ENCODE measurements at regions not wholly inside any gene's neighbourhood (a gene's known extent, or its start where the extent isn't known, plus 50 kb on each side); places are given as distances from the start of the nearest gene placed in this dataset.

- TF ChIP-seq EZH2phosphoT487 (conservative IDR thresholded peaks at IDR 0.05; ENCODE audit: low read length) (no peak), CTCF (IDR thresholded peaks at IDR 0.05; ENCODE audit: insufficient read depth, low read length, poor library complexity, severe bottlenecking) (no peak)
- Histone ChIP-seq H3K9me3 (ENCODE audit: insufficient read depth, low read length) (no peaks in the 10 kb centered on the region), H2AFZ (ENCODE audit: low read depth, low read length, severe bottlenecking) (no peak overlapping the region), H3K9ac (ENCODE audit: low read length) (no peak overlapping the region), H3K27me3 (ENCODE audit: low read length) (no peaks in the 10 kb centered on the region), H3K79me2 (ENCODE audit: insufficient read depth, low read length) (no peaks in the 10 kb centered on the region), H3K4me2 (ENCODE audit: low read depth, low read length, poor library complexity, severe bottlenecking) (no peak overlapping the region), H4K20me1 (ENCODE audit: low read depth, low read length) (no peaks in the 10 kb centered on the region), H3F3A (ENCODE audit: insufficient read depth) (no peaks in the 10 kb centered on the region), H3K27ac (ENCODE audit: low read depth, low read length) (no peak overlapping the region), H3K9me2 (replicated peaks; ENCODE audit: insufficient read depth, low read length) (no peaks in the 10 kb centered on the region), H3K36me3 (ENCODE audit: low read length) (no peaks in the 10 kb centered on the region), H3K4me3 (ENCODE audit: insufficient read depth, low read length, poor library complexity, severe bottlenecking) (no peak overlapping the region)
Measured at GRCh38 chr22:49238181-49239141, 589.2 kb downstream of the BRD1 start.

- H3F3A ChIP-seq (ENCODE audit: insufficient read depth) = no peaks in the 10 kb centered on the region
- H3K4me3 ChIP-seq (ENCODE audit: insufficient read depth, low read length, poor library complexity, severe bottlenecking) = no peak overlapping the region
- no peak overlapping the region for H2AFZ ChIP-seq (ENCODE audit: low read depth, low read length, severe bottlenecking)
- no peaks in the 10 kb centered on the region for H3K79me2 ChIP-seq (ENCODE audit: insufficient read depth, low read length)
- H3K27me3 ChIP-seq (ENCODE audit: low read length) = no peaks in the 10 kb centered on the region
- H3K36me3 ChIP-seq (ENCODE audit: low read length) = no peaks in the 10 kb centered on the region
- no peak overlapping the region for H3K27ac ChIP-seq (ENCODE audit: low read depth, low read length)
- TF ChIP-seq EZH2phosphoT487 (conservative IDR thresholded peaks at IDR 0.05; ENCODE audit: low read length) = no peak
- TF ChIP-seq CTCF (IDR thresholded peaks at IDR 0.05; ENCODE audit: insufficient read depth, low read length, poor library complexity, severe bottlenecking) = no peak
- H3K4me2 ChIP-seq (ENCODE audit: low read depth, low read length, poor library complexity, severe bottlenecking) = no peak overlapping the region
- no peaks in the 10 kb centered on the region for H3K9me3 ChIP-seq (ENCODE audit: insufficient read depth, low read length)
- H3K9ac ChIP-seq (ENCODE audit: low read length) = no peak overlapping the region
- no peaks in the 10 kb centered on the region for H4K20me1 ChIP-seq (ENCODE audit: low read depth, low read length)
- no peaks in the 10 kb centered on the region for H3K9me2 ChIP-seq (replicated peaks; ENCODE audit: insufficient read depth, low read length)
Measured at GRCh38 chr22:49237703-49238102, 590.0 kb downstream of the BRD1 start.

- no peaks in the 10 kb centered on the region for H4K20me1 ChIP-seq (ENCODE audit: low read depth, low read length)
- H2AFZ ChIP-seq (ENCODE audit: low read depth, low read length, severe bottlenecking) = no peak overlapping the region
- H3K27ac ChIP-seq (ENCODE audit: low read depth, low read length) = no peak overlapping the region
- no peak overlapping the region for H3K9ac ChIP-seq (ENCODE audit: low read length)
- H3K4me3 ChIP-seq (ENCODE audit: insufficient read depth, low read length, poor library complexity, severe bottlenecking) = no peak overlapping the region
- H3K36me3 ChIP-seq (ENCODE audit: low read length) = no peaks in the 10 kb centered on the region
- TF ChIP-seq CTCF (IDR thresholded peaks at IDR 0.05; ENCODE audit: insufficient read depth, low read length, poor library complexity, severe bottlenecking) (no peak), EZH2phosphoT487 (conservative IDR thresholded peaks at IDR 0.05; ENCODE audit: low read length) (no peak)
- H3K9me2 ChIP-seq (replicated peaks; ENCODE audit: insufficient read depth, low read length) = no peaks in the 10 kb centered on the region
- no peaks in the 10 kb centered on the region for H3K79me2 ChIP-seq (ENCODE audit: insufficient read depth, low read length)
- no peaks in the 10 kb centered on the region for H3K27me3 ChIP-seq (ENCODE audit: low read length)
- H3F3A ChIP-seq (ENCODE audit: insufficient read depth) = no peaks in the 10 kb centered on the region
- no peak overlapping the region for H3K4me2 ChIP-seq (ENCODE audit: low read depth, low read length, poor library complexity, severe bottlenecking)
- H3K9me3 ChIP-seq (ENCODE audit: insufficient read depth, low read length) = no peaks in the 10 kb centered on the region
Measured at GRCh38 chr22:49237279-49237678, 590.4 kb downstream of the BRD1 start.
